KG1 (cell line): ENCODE measurements at regions not wholly inside any gene's neighbourhood (a gene's known extent, or its start where the extent isn't known, plus 50 kb on each side); places are given as distances from the start of the nearest gene placed in this dataset.
"Not testable (repeated sequence)": the region's sequence is repeated elsewhere in the genome, so short reads cannot be mapped to it uniquely, and the experiment has no call there.

Source experiments
- DNase-seq: peaks from one replicate; lab custom pipeline; 2025; lab: John Stamatoyannopoulos, UW

DNA sequence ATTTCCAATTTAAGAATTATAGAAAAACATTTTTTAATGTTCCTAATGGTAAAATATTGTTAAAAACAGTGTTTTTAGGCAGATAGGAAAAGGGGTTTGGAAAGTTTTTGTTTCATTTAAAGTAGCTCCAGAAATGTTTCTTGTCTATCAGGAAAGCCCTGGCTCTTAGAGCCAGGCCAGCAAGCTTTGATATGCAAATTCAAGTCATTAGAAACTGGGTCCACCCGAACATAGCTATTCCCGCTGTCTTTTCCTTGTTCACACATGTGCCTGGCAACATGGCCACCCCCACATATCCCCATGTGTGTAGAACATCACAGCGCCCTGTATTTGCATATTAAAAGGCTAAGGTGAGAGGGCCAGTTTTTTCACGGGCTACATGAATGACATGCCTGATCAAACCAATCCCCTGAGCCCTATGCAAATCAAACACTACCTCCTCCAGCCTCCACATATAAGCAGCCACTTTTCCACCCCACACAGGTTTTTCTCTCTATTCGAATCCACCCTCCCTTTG lies 925.3 kb upstream of the CDH10 start:
- no peak for DNase-seq

DNA sequence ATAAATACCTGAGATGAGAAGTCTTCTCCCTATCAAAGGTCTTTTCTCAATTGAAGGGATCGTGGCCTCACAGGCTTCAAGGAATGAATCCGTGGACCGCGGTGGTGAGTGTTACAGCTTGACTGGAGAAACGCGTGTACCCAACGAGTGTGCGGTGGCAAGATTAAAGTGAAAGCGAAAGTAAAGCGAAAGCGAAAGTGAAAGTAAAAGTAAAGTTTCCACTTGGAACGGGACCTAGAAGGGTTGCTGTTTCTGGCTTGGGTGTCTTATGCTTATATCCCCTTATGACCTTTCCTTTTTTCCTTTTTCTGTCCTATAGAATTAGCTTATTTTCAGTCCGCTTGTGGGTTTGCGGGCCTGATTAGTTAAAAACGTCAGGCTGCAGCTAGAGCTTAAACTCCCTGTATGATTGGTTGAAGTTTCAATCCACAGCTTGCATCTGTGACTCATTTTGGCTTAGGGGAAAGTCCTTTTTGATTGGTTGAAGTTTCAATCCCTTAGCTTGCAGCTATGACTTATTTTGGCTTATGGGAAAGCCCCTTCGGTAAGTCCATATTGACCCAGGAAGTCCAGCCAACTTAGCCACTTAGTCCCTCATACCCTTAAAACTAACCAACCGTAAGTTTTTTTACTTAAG lies 924.3 kb upstream of the CDH10 start:
- DNase-seq = no peak

DNA sequence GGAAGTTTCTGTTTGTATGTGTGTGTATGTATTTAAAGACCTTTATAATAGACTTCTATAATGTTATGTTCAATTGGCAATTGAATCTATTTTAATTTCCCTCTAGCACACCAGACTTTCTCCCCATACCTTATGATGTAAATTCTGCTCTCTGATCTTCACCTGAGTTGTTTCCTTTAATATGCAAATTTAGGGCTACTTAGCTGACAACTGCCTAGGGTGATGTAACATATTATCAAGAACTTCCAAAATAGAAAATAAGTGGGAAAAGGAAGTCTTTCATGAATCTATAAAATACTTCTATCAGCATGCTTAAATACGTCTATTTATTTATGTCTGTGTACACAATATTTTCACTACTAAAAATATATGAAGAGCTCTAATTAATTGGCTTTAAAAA lies 923.5 kb upstream of the CDH10 start:
- DNase-seq = no peak

DNA sequence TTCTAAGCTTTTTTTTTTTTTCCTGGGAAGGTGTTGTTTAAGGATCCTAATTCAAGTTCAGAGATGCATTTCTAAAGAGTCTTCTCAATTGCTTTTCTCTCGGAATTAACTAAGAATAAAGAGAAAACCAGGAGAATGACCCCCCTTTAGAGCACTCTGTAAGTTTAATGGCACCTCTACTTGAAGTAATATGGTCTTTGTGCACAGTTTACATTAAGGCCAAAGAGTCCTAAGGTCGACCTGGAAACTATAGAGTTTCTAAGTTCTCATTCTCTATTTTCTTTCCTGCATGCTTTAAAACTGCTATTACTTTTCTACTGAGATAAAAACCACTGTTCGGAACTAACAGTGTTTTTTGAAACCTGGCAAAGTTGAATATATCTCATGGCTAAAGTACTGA lies 923.1 kb upstream of the CDH10 start:
- DNase-seq = no peak

DNA sequence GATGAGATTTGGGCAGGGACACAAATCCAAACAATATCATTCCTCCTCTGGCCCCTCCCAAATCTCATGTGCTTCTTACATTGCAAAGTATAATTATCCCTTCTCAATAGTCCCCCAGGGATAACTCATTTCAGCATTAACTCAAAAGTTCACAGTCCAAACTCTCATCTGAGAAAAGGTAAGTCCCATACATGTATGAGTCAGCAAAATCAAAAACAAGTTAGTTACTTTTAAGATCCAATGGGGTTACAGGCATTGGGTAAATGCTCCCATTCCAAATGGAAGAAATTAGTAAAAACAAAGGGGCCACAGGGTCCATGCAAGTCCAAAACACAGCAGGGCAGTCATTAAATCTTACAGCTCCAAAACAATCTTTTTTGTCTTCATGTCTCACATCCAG lies 917.9 kb upstream of the CDH10 start:
- no peak for DNase-seq

GRCh38 chr5:25554077-25554476 lies 909.3 kb upstream of the CDH10 start:
- DNase-seq = no peak

GRCh38 chr5:25552871-25553481 lies 908.2 kb upstream of the CDH10 start:
- DNase-seq = no peak

GRCh38 chr5:25550793-25551192 lies 906.0 kb upstream of the CDH10 start:
- no peak for DNase-seq

DNA sequence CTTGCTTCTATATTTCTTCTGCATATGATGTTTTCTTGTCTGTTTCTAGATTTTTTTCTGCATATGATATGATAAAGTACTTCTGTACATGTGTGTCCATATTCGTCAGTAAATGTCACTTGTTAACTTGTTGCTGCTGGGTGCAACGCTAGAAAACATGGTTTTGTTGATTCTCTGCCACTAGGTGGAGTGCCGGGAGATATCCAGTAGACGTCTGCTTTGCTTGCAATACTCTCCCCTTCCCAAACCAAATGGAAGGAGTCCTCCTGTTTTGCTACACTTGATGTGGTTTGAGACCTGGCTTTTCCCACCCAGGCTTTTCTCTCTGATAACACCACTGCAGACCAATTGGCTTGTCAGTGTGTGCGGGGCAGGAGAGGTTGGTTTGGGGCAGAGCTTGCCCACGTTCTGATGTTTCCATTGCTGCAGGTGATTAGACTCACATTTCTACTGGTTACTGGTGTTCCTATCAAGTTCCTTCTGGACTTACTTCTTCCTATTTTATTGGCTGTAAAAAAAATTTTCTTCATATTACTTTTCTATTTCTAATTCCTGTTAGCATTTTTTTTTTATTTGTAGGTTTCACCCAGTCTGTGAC lies 900.0 kb upstream of the CDH10 start:
- DNase-seq = peak; percentile 3

GRCh38 chr5:25540628-25541027 lies 895.9 kb upstream of the CDH10 start:
- no peak for DNase-seq

DNA sequence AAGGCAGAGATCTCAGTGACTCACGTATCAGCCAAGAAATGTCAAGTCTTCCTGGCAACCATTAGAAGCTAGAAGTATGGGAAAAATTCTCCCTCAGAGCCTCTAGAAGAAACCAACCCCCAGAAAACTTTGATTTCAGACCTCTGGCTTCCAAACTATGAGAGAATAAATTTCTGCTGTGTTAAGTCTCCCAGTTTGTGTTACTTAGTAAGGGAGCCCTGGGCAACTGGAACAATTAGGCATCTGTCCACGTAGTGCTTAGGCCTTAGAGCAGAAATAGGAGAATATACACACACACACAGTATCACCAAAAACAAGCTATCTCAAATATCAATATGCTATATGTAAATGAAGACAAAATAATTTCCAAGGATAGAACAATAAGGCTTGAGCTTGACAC lies 894.8 kb upstream of the CDH10 start:
- DNase-seq = no peak

DNA sequence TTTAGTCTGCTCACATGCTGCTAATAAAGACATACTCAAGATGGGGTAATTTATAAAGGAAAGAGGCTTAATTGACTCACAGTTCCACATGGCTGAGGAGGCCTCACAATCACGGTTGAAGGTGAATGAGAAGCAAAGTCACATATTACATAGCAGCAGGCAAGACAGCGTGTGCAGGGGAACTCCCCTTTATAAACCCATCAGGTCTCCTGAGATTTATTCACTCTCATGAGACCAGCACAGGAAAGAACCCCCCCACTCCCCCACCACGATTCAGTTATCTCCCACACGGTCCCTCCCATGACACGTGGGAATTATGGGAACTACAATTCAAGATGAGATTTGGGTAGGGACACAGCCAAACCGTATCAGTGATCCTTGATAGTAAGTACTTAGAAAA lies 891.7 kb upstream of the CDH10 start:
- not testable (repeated sequence) for DNase-seq

- no peak for DNase-seq
Measured at GRCh38 chr5:25516141-25516540, 871.4 kb upstream of the CDH10 start.

GRCh38 chr5:25515525-25515924 lies 870.7 kb upstream of the CDH10 start:
- DNase-seq = no peak

GRCh38 chr5:25510692-25511091 lies 865.9 kb upstream of the CDH10 start:
- DNase-seq = not testable (repeated sequence)

GRCh38 chr5:25508011-25508410 lies 863.2 kb upstream of the CDH10 start:
- not testable (repeated sequence) for DNase-seq

DNA sequence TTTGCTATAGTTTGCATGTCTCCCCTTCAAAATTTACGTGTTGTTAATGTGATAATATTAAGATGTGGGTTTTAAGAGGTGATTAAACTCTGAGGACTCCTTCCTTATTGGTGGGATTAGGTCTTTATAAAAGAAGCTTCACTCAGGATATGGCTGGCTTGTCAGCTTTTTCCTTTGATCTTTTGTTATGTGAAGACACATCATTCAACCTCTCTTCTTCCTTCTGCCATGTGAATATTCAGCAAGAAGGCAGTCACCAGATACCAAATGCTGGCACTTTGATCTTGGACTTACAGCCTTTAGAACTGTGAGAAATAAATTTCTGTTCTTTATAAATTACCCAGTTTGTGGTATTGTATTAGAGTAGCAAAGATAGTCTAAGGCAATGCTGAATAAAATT lies 855.9 kb upstream of the CDH10 start:
- no peak for DNase-seq

GRCh38 chr5:25489834-25490538 lies 845.2 kb upstream of the CDH10 start:
- no peak for DNase-seq

DNA sequence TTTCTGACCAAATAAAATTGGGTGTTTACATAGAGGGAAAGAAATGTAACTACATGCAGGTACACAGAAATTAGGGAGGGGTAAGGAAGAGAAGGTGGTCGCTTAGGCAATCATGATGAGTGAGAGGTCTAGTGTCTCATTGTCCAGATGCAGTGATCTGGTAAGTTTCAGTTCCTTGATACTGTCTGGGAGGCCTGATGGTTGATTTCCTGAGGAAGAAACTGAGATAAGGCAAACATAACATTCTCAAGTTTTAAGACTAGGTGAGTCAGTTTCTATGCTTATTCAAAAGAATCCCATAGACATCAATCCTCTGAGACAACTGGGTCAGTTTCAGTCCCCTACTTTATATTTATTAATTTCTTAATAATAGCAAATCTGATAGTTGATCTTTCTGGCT lies 843.3 kb upstream of the CDH10 start:
- DNase-seq = no peak

GRCh38 chr5:25484391-25484790 lies 839.6 kb upstream of the CDH10 start:
- no peak for DNase-seq

- DNase-seq = no peak
Measured at GRCh38 chr5:25481463-25481862, 836.7 kb upstream of the CDH10 start.

DNA sequence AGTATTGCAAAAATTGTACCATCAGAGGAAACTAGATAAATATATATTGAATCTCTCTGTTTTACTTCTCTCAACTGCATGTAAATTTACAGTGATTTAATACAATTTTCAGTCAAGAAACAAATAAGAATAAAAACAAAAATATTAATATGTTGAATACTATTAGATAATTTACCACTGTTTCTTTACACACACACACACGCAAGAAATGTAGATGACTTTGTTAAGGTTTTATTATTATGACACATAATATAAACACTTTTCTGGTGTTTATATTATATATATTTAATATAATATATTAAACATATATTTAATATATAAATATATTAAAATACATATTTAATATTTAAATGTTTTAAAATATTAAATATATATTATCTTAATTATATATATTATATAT lies 814.3 kb upstream of the CDH10 start:
- DNase-seq = no peak

GRCh38 chr5:25458628-25459027 lies 813.9 kb upstream of the CDH10 start:
- no peak for DNase-seq
